Lower lobe of right lung (tissue), 2 donors: ENCODE measurements at regions not wholly inside any gene's neighbourhood (a gene's known extent, or its start where the extent isn't known, plus 50 kb on each side); places are given as distances from the start of the nearest gene placed in this dataset.

Experiments
- ATAC-seq, 2 donors: fragments of 200-7000 bp; cut with Tn5 transposase; one replicate each; pipeline ENCODE4 v1.9.1; 2020 to 2022; ENCODE audit warnings: mild to moderate bottlenecking in 2 of 2, moderate library complexity in 2 of 2
- DNase-seq: peaks from one replicate; pipeline ENCODE4 v3.0.0-alpha.2; 2020
- H3K27ac ChIP-seq: fragments of 200-600 bp; one replicate; pipeline ENCODE4 v1.8.0; 2022
- H3K27me3 ChIP-seq: fragments of 200-600 bp; one replicate; pipeline ENCODE4 v1.8.0; 2022; ENCODE audit warnings: low read depth
- H3K36me3 ChIP-seq: fragments of 200-600 bp; one replicate; pipeline ENCODE4 v1.8.0; 2022; ENCODE audit warnings: mild to moderate bottlenecking
- H3K4me1 ChIP-seq: fragments of 200-600 bp; one replicate; pipeline ENCODE4 v1.8.0; 2022
- H3K4me3 ChIP-seq: fragments of 200-600 bp; one replicate; pipeline ENCODE4 v1.8.0; 2022; ENCODE audit warnings: mild to moderate bottlenecking
- H3K9me3 ChIP-seq: fragments of 200-600 bp; one replicate; pipeline ENCODE4 v1.8.0; 2022
- CTCF ChIP-seq: fragments of 200-600 bp; IDR thresholded peaks from one replicate; pipeline ENCODE4 v1.8.0; 2022; ENCODE audit warnings: antibody characterized with exemption, mild to moderate bottlenecking
- intact Hi-C: fragments of 100-400 bp; cut with DNase I; formaldehyde crosslinking; loops from one replicate; pipeline ENCODE4 v1.11.0; 2022
- donor health status: DM: no; HTN: yes; CAD: no; lungs with severe emphysema.

GRCh38 chr19:34579281-34580054, 97.5 kb downstream of the SCGB2B2 start:
- intact Hi-C loops: no loop called here
- no peaks in the 10 kb centered on the region for H3K36me3 ChIP-seq
- ATAC-seq (peak in 1 of 2 donors; percentile 19), DNase-seq (no peak)
- no peaks in the 10 kb centered on the region for H3K4me1 ChIP-seq
- H3K27me3 ChIP-seq: no peaks in the 10 kb centered on the region
- no peak overlapping the region for H3K27ac ChIP-seq
- no peak for TF ChIP-seq CTCF
- no peak overlapping the region for H3K4me3 ChIP-seq
- H3K9me3 ChIP-seq: no peaks in the 10 kb centered on the region

- Histone ChIP-seq H3K27ac (no peak overlapping the region), H3K9me3 (no peaks in the 10 kb centered on the region), H3K4me3 (no peak overlapping the region), H3K27me3 (no peaks in the 10 kb centered on the region), H3K4me1 (no peaks in the 10 kb centered on the region), H3K36me3 (no peaks in the 10 kb centered on the region)
- no peak for ATAC-seq
- intact Hi-C loops: no loop called here
- no peak for TF ChIP-seq CTCF
- no peak for DNase-seq
Measured at GRCh38 chr19:34578751-34579150, 97.2 kb downstream of the WTIP start.

GRCh38 chr19:34578173-34578572, 96.6 kb downstream of the WTIP start:
- no peak overlapping the region for H3K4me3 ChIP-seq
- intact Hi-C loops: no loop called here
- no peak overlapping the region for H3K27ac ChIP-seq
- no peaks in the 10 kb centered on the region for H3K36me3 ChIP-seq
- no peaks in the 10 kb centered on the region for H3K4me1 ChIP-seq
- ATAC-seq (no peak), DNase-seq (no peak)
- H3K27me3 ChIP-seq: no peaks in the 10 kb centered on the region
- no peaks in the 10 kb centered on the region for H3K9me3 ChIP-seq
- TF ChIP-seq CTCF: no peak

- intact Hi-C loops: no loop called here
- DNase-seq: no peak
- Histone ChIP-seq H3K9me3 (no peaks in the 10 kb centered on the region), H3K27ac (no peak overlapping the region), H3K27me3 (no peaks in the 10 kb centered on the region), H3K4me1 (no peaks in the 10 kb centered on the region), H3K36me3 (no peaks in the 10 kb centered on the region), H3K4me3 (no peak overlapping the region)
- TF ChIP-seq CTCF: no peak
- peak; percentile 18 to 22 for ATAC-seq
Measured at GRCh38 chr19:34577531-34578101, 96.1 kb downstream of the WTIP start.

GRCh38 chr19:34577056-34577455, 95.5 kb downstream of the WTIP start:
- H3K4me3 ChIP-seq: no peak overlapping the region
- ATAC-seq (no peak), DNase-seq (no peak)
- H3K36me3 ChIP-seq: no peaks in the 10 kb centered on the region
- intact Hi-C loops: no loop called here
- H3K9me3 ChIP-seq: no peaks in the 10 kb centered on the region
- no peaks in the 10 kb centered on the region for H3K27me3 ChIP-seq
- no peaks in the 10 kb centered on the region for H3K4me1 ChIP-seq
- H3K27ac ChIP-seq: no peak overlapping the region
- no peak for TF ChIP-seq CTCF
